T-cell (primary cell): ENCODE measurements at regions not wholly inside any gene's neighbourhood (a gene's known extent, or its start where the extent isn't known, plus 50 kb on each side); places are given as distances from the start of the nearest gene placed in this dataset.
"Not testable (repeated sequence)": the region's sequence is repeated elsewhere in the genome, so short reads cannot be mapped to it uniquely, and the experiment has no call there.

ENCODE experiments used
- ATAC-seq, 4 experiments: fragments of 200-7000 bp in 3 of 4; fragments of 150-1000 bp in 1 of 4; cut with Tn5 transposase; replicated peaks in 1 of 4; 1 replicate in 3 of 4; 2 replicates in 1 of 4; pipeline ENCODE4 v1.10.0; 2021; ENCODE audit warnings: moderate library complexity in 3 of 4, mild to moderate bottlenecking in 2 of 4, moderate number of reproducible peaks in 1 of 4
- CTCF ChIA-PET, 2 donors: fragments of 300-600 bp; sonication (Branson Sonifier 250); formaldehyde crosslinking; loops; one replicate each; lab custom pipeline; 2022; ENCODE audit warnings: antibody characterized with exemption in 2 of 2; lab: Charles Lee
- POLR2A ChIA-PET, 2 donors: fragments of 300-600 bp; sonication (Branson Sonifier 250); formaldehyde crosslinking; loops; one replicate each; lab custom pipeline; 2022; ENCODE audit warnings: antibody characterized with exemption in 2 of 2; lab: Charles Lee
- DNase-seq, 35 experiments: peaks; one replicate each; pipeline versions ENCODE4 v3.0.0 to v3.0.0-alpha.2; 2013 to 2023
- H3K27ac ChIP-seq: one replicate; pipeline ENCODE4 v1.5.1; 2013; ENCODE audit warnings: low read length
- H3K27me3 ChIP-seq, 2 experiments: replicated peaks in 1 of 2; 1 replicate in 1 of 2; 2 replicates in 1 of 2; pipeline versions ENCODE4 v1.6.1 to v1.7.0; 2013; ENCODE audit warnings: low read length in 1 of 2, mixed read lengths in 1 of 2; ENCODE audit not compliant: control insufficient read depth in 2 of 2, insufficient read depth in 2 of 2; ENCODE audit errors: extremely low read depth in 1 of 2
- H3K36me3 ChIP-seq, 2 donors: 1 replicate in 1 of 2; 2 replicates in 1 of 2; pipeline versions ENCODE4 v1.6.1 to v1.7.0; 2013; ENCODE audit warnings: low read length in 1 of 2; ENCODE audit not compliant: control insufficient read depth in 2 of 2, insufficient read depth in 1 of 2; ENCODE audit errors: extremely low read depth in 1 of 2
- H3K4me1 ChIP-seq, 2 experiments: 1 replicate in 1 of 2; 2 replicates in 1 of 2; pipeline versions ENCODE4 v1.6.1 to v1.7.0; 2013; ENCODE audit warnings: low read length in 2 of 2, mixed read lengths in 1 of 2; ENCODE audit not compliant: insufficient read depth in 2 of 2, control insufficient read depth in 1 of 2; ENCODE audit errors: extremely low read depth in 1 of 2
- H3K4me3 ChIP-seq, 2 donors: 1 replicate in 1 of 2; 2 replicates in 1 of 2; pipeline versions ENCODE4 v1.5.1 to v1.7.0; 2013; ENCODE audit warnings: mild to moderate bottlenecking in 2 of 2, low read length in 1 of 2, moderate library complexity in 1 of 2; ENCODE audit not compliant: control insufficient read depth in 1 of 2; ENCODE audit errors: extremely low read depth in 1 of 2
- H3K9me3 ChIP-seq: 2 replicates; pipeline ENCODE4 v1.7.0; 2013
- H3K27ac Mint-ChIP-seq, 2 donors: one replicate each; pipeline ENCODE4 v1.8.0; 2020 to 2021; ENCODE audit warnings: mild to moderate bottlenecking in 2 of 2, mixed read lengths in 2 of 2
- H3K27me3 Mint-ChIP-seq, 2 donors: one replicate each; pipeline ENCODE4 v1.8.0; 2021 to 2022; ENCODE audit warnings: mixed read lengths in 2 of 2
- H3K36me3 Mint-ChIP-seq: one replicate; pipeline ENCODE4 v1.8.0; 2021; ENCODE audit warnings: mixed read lengths
- H3K4me1 Mint-ChIP-seq, 3 donors: one replicate each; pipeline ENCODE4 v1.8.0; 2020 to 2022; ENCODE audit warnings: mixed read lengths in 3 of 3, mild to moderate bottlenecking in 1 of 3
- H3K4me3 Mint-ChIP-seq, 3 donors: one replicate each; pipeline ENCODE4 v1.8.0; 2020 to 2022; ENCODE audit warnings: mild to moderate bottlenecking in 3 of 3, mixed read lengths in 3 of 3, moderate library complexity in 3 of 3
- H3K9me3 Mint-ChIP-seq, 3 donors: one replicate each; pipeline ENCODE4 v1.8.0; 2020 to 2022; ENCODE audit warnings: mixed read lengths in 3 of 3
- WGBS: methylation state at CpG from one replicate; pipeline ENCODE4 v1.1.5; 2013; ENCODE audit warnings: missing lambda C conversion rate; ENCODE audit not compliant: insufficient coverage; 5-methylcytosine and 5-hydroxymethylcytosine counted together

- POLR2A ChIA-PET, H3K27me3 ChIP-seq, H3K4me3 Mint-ChIP-seq, H3K27ac Mint-ChIP-seq, H3K27ac ChIP-seq, H3K4me3 ChIP-seq, H3K4me1 Mint-ChIP-seq, CTCF ChIA-PET, ATAC-seq, H3K36me3 ChIP-seq, H3K9me3 ChIP-seq, H3K4me1 ChIP-seq, H3K36me3 Mint-ChIP-seq, H3K9me3 Mint-ChIP-seq, DNase-seq: not testable (repeated sequence)
- H3K27me3 Mint-ChIP-seq: peaks cover 17 to 18% of the 10 kb centered on the region in 2 donors
Measured at GRCh38 chr19:20261513-20261912, 94.5 kb downstream of the ZNF486 start.

- ATAC-seq, H3K4me1 ChIP-seq, H3K27ac Mint-ChIP-seq, H3K36me3 ChIP-seq, H3K4me3 Mint-ChIP-seq, DNase-seq, H3K36me3 Mint-ChIP-seq, H3K9me3 Mint-ChIP-seq, H3K4me1 Mint-ChIP-seq, H3K9me3 ChIP-seq, H3K27ac ChIP-seq, CTCF ChIA-PET, H3K4me3 ChIP-seq, POLR2A ChIA-PET, H3K27me3 ChIP-seq: not testable (repeated sequence)
- peaks cover 17 to 18% of the 10 kb centered on the region in 2 donors for H3K27me3 Mint-ChIP-seq
- WGBS: no CpG with 5 or more reads among the region's 8 CpGs
Measured at GRCh38 chr19:20260738-20261137, 93.7 kb downstream of the ZNF486 start.

- H3K4me1 ChIP-seq: no peaks in the 10 kb centered on the region
- no peak for ATAC-seq
- H3K9me3 Mint-ChIP-seq: peaks cover 3 to 5% (median 5%) of the 10 kb centered on the region in 3 donors
- H3K27me3 Mint-ChIP-seq: peaks cover 17 to 18% of the 10 kb centered on the region in 2 donors
- WGBS: no CpG with 5 or more reads among the region's 1 CpG
- no peak overlapping the region for H3K4me3 ChIP-seq
- no peaks in the 10 kb centered on the region for H3K4me1 Mint-ChIP-seq
- H3K27ac ChIP-seq: no peak overlapping the region
- no peaks in the 10 kb centered on the region for H3K36me3 ChIP-seq
- peaks cover 0 to 6% of the 10 kb centered on the region in 2 experiments for H3K27me3 ChIP-seq
- no peak overlapping the region for H3K27ac Mint-ChIP-seq
- DNase-seq: no peak
- POLR2A ChIA-PET: no interaction called here
- H3K4me3 Mint-ChIP-seq: no peak overlapping the region
- no peaks in the 10 kb centered on the region for H3K9me3 ChIP-seq
- CTCF ChIA-PET: no interaction called here
- no peaks in the 10 kb centered on the region for H3K36me3 Mint-ChIP-seq
Measured at GRCh38 chr19:20259615-20260014, 92.6 kb downstream of the ZNF486 start.

- no peak overlapping the region for H3K27ac Mint-ChIP-seq
- Histone ChIP-seq H3K4me1 (no peaks in the 10 kb centered on the region), H3K27ac (no peak overlapping the region), H3K36me3 (no peaks in the 10 kb centered on the region), H3K27me3 (peaks cover 0 to 6% of the 10 kb centered on the region in 2 experiments), H3K4me3 (no peak overlapping the region), H3K9me3 (no peaks in the 10 kb centered on the region)
- H3K36me3 Mint-ChIP-seq: no peaks in the 10 kb centered on the region
- no CpG with 5 or more reads among the region's 2 CpGs for WGBS
- ChIA-PET CTCF (interaction anchor here in 1 of 2 donors (0.7 kb wide), 1 partner anchor 519 kb away, joined by 3 read pairs; no protein-coding TSS in a partner anchor), POLR2A (no interaction called here)
- no peak for ATAC-seq
- H3K4me3 Mint-ChIP-seq: no peak overlapping the region
- peaks cover 3 to 5% (median 5%) of the 10 kb centered on the region in 3 donors for H3K9me3 Mint-ChIP-seq
- peaks cover 14% of the 10 kb centered on the region in 2 donors for H3K27me3 Mint-ChIP-seq
- DNase-seq: no peak
- H3K4me1 Mint-ChIP-seq: no peaks in the 10 kb centered on the region
Measured at GRCh38 chr19:20256606-20257005, 89.6 kb downstream of the ZNF486 start.

GRCh38 chr19:20254121-20254520 is 87.1 kb downstream of the ZNF486 start:
- Histone ChIP-seq H3K36me3 (no peaks in the 10 kb centered on the region), H3K27me3 (peaks cover 0 to 6% of the 10 kb centered on the region in 2 experiments), H3K9me3 (no peaks in the 10 kb centered on the region), H3K4me3 (no peak overlapping the region), H3K4me1 (no peaks in the 10 kb centered on the region), H3K27ac (no peak overlapping the region)
- no peak for DNase-seq
- POLR2A ChIA-PET: no interaction called here
- H3K4me1 Mint-ChIP-seq: no peaks in the 10 kb centered on the region
- WGBS: 77% methylated on average over 4 of the region's 5 CpGs
- no peak overlapping the region for H3K4me3 Mint-ChIP-seq
- H3K36me3 Mint-ChIP-seq: no peaks in the 10 kb centered on the region
- no peak for ATAC-seq
- CTCF ChIA-PET: no interaction called here
- peaks cover 5 to 6% of the 10 kb centered on the region in 2 donors for H3K27me3 Mint-ChIP-seq
- peaks cover 2 to 5% (median 3%) of the 10 kb centered on the region in 3 donors for H3K9me3 Mint-ChIP-seq
- H3K27ac Mint-ChIP-seq: no peak overlapping the region

GRCh38 chr19:20252613-20253012 is 85.6 kb downstream of the ZNF486 start:
- no peak overlapping the region for H3K27ac Mint-ChIP-seq
- no peaks in the 10 kb centered on the region for H3K4me1 Mint-ChIP-seq
- DNase-seq (no peak), ATAC-seq (no peak)
- ChIA-PET POLR2A (no interaction called here), CTCF (no interaction called here)
- H3K27me3 Mint-ChIP-seq: no peaks in the 10 kb centered on the region
- no peak overlapping the region for H3K4me3 Mint-ChIP-seq
- H3K36me3 Mint-ChIP-seq: no peaks in the 10 kb centered on the region
- Histone ChIP-seq H3K36me3 (no peaks in the 10 kb centered on the region), H3K27me3 (peaks cover 0 to 6% of the 10 kb centered on the region in 2 experiments), H3K4me1 (no peaks in the 10 kb centered on the region), H3K9me3 (no peaks in the 10 kb centered on the region), H3K4me3 (no peak overlapping the region), H3K27ac (no peak overlapping the region)
- no peaks in the 10 kb centered on the region for H3K9me3 Mint-ChIP-seq

GRCh38 chr19:20250627-20251026 is 83.6 kb downstream of the ZNF486 start:
- H3K27me3 ChIP-seq: no peaks in the 10 kb centered on the region
- H3K27ac Mint-ChIP-seq: no peak overlapping the region
- H3K4me3 ChIP-seq: no peak overlapping the region
- H3K27ac ChIP-seq: no peak overlapping the region
- no peaks in the 10 kb centered on the region for H3K36me3 Mint-ChIP-seq
- no peaks in the 10 kb centered on the region for H3K9me3 ChIP-seq
- no peak for ATAC-seq
- no peak for DNase-seq
- ChIA-PET POLR2A (no interaction called here), CTCF (no interaction called here)
- no peaks in the 10 kb centered on the region for H3K36me3 ChIP-seq
- H3K27me3 Mint-ChIP-seq: no peaks in the 10 kb centered on the region
- 70% methylated on average over 1 of the region's 6 CpGs for WGBS
- no peak overlapping the region for H3K4me3 Mint-ChIP-seq
- H3K9me3 Mint-ChIP-seq: no peaks in the 10 kb centered on the region
- no peaks in the 10 kb centered on the region for H3K4me1 Mint-ChIP-seq
- H3K4me1 ChIP-seq: no peaks in the 10 kb centered on the region
